Activated T-cell treated with anti-CD3 and anti-CD28 coated beads for 48 hours (primary cell): ENCODE measurements at regions not wholly inside any gene's neighbourhood (a gene's known extent, or its start where the extent isn't known, plus 50 kb on each side); places are given as distances from the start of the nearest gene placed in this dataset.
"Not testable (repeated sequence)": the region's sequence is repeated elsewhere in the genome, so short reads cannot be mapped to it uniquely, and the experiment has no call there.

Experiments
- DNase-seq: peaks from one replicate; pipeline ENCODE4 v3.0.0-alpha.2; 2020; ENCODE audit warnings: low read depth

GRCh38 chrY:10958122-10958521 is 1430.4 kb downstream of the TSPY10 start:
- not testable (repeated sequence) for DNase-seq

DNA sequence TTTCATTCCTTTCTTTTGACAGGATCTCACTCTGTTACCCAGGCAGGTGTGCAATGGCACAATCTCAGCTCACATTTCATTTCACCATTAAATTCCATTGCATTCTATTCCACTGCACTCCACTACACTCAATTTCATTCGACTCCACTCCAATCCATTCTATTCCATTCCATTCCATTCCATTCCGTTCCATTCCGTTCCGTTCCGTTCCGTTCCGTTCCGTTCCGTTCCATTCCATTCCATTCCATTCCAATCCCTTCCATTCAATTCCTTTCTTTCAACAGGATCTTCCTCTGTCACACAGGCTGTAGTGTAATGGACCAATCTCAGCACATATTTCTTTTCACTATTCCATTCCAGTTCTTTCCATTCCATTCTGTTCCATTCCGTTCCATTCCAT is 1445.7 kb downstream of the TSPY10 start:
- DNase-seq = no peak

DNA sequence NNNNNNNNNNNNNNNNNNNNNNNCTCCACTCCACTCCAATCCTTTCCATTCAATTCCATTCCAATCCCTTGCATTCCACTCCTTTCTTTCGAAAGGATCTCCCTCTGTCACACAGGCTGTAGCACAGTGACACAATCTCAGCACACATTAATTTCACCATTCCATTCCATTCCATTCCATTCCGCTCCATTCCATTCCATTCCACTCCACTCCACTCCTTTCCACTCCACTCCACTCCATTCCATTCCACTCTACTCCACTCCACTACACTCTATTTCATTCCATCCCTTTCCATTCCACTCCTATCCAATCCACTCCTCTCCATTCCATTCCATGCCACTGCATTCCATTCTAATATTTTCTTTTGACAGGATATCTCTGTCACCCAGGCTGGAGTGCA is 1459.0 kb downstream of the TSPY10 start:
- DNase-seq = no peak

- DNase-seq = no peak
Measured at GRCh38 chrY:10987626-10988025, 1459.9 kb downstream of the TSPY10 start.

GRCh38 chrY:10993955-10994354 is 1466.3 kb downstream of the TSPY10 start:
- no peak for DNase-seq

- DNase-seq = not testable (repeated sequence)
Measured at GRCh38 chrY:10999715-11000114, 1472.0 kb downstream of the TSPY10 start.

DNA sequence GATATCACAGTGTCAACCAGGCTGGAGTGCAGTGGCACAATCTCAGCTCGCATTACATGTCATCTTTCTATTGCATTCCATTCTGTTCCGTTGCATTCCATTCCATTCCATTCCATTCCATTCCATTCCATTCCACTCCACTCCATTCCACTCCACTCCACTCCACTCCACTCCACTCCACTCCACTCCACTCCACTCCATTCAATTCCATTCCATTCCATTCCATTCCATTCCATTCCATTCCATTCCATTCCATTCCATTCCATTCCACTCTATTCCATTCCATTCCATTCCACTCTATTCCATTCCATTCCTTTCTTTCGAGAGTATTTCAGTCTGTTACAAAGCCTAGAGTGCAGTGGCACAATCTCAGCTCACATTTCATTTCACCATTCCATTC is 1486.5 kb downstream of the TSPY10 start:
- not testable (repeated sequence) for DNase-seq

DNA sequence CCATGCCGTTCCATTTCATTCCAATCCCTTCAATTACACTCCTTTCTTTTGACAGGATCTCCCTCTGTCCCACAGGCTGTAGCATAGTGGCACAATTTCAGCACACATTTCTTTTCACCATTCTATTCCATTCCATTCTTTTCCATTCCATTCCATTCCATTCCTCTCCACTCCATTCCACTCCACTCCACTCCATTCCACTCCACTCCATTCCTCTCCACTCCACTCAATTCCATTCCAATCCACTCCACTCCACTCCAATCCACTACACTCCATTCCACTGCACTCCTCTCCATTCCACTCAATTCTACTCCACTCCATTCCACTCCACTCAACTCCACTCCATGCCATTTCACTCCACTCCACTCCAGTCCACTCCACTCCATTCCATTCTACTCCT is 1495.1 kb downstream of the TSPY10 start:
- DNase-seq = no peak

- no peak for DNase-seq
Measured at GRCh38 chrY:11044234-11044883, 1516.7 kb downstream of the TSPY10 start.

DNA sequence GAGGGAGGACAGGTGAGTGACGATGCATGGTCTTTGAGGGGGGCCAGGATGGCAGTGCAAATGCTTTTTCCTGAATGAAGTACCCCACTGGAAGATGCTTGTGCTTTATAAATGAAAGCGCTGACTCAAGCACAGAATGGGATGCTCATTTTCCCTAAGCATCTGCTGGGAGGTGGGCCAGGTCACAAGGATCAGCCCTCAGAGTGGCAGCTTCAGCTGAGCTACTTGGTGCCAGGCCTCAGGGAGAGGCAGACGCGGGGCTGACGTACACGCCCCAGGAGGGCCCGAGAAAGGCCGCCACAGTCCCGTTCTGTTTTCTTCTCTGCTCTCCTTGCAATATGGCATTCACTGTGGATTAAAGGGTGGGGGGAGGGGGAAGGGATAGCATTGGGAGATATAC is 1535.8 kb downstream of the TSPY10 start:
- no peak for DNase-seq

GRCh38 chrY:11063960-11064359 is 1536.3 kb downstream of the TSPY10 start:
- no peak for DNase-seq

DNA sequence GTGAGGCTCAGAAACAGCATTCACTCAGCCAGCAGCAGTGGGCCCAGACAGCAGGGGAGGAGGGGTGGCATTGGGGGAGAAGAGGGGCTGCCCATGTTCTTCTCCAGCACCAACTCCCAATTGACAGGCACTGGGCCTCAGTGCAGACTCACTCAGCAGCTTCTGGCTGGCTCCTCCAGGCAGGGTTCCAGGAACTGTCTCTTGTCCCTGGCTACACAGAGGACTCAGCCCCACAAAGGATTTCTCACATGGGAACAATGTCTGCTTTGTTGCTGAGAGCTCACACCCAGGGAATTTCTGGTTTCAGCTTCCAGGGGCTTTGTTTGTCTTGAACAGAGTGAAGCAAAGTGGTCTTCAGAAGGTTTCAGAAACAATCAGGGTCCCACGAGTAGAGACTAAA is 1536.7 kb downstream of the TSPY10 start:
- no peak for DNase-seq

DNA sequence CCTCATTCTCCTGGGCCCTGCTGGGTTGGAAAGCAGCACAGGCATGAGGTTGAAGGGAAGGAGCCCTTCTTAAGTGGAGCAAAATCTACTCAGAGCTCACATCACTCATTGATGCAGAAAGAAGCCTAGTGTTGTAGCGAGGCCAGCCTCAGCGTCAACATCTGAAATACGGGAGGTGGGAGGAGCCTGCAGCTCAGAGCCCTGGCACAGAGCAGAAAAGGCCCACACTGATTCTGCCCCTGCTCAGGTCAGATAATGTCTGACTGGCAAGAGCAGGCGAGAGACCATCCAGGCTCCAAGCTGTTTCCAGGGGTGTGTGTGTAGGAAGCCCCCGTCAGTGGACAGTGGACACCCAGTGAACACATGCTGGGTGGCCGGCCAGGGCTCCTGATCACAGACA is 1541.6 kb downstream of the TSPY10 start:
- DNase-seq = no peak

DNA sequence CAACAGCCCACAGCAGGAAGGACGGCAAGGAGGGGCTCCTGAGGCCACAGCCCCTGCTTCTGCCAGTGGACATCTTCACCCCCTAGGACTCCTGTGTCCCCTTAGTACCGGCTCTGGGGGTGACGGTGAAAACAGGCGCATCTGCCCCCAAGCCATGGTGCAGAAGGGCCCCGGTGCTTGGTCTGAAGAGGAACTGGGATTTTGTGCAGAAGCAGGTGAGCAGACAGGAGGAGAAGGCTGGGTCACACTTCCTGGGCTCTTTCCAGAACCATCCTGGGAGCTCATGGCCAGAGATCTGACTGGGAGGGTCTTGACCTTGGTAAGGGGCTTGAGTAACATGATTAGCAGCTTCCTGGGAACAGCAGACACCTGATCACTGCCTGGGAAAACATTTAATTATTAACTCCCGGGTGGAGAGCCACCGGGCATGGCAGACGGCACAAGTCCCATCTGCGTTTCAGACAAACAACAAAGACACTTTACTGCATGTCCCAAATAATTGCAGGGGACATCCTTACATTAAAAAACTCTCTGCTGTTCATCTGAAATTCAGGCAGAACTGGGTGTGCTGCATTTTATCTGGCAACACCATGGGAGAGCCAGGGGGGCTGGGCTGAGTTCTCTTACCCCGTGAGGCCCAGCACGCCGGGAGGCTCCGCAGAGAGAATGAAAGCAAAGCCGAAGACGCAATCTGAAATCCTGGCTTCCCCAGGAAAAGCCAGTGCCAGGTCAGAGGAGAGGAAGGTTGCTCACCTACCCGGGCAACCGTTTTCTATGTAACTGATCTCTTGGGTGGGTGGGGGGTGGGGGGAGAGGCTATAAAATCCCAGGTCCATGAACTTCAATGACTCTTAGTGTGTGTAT is 1542.8 kb downstream of the TSPY10 start:
- DNase-seq = no peak

DNA sequence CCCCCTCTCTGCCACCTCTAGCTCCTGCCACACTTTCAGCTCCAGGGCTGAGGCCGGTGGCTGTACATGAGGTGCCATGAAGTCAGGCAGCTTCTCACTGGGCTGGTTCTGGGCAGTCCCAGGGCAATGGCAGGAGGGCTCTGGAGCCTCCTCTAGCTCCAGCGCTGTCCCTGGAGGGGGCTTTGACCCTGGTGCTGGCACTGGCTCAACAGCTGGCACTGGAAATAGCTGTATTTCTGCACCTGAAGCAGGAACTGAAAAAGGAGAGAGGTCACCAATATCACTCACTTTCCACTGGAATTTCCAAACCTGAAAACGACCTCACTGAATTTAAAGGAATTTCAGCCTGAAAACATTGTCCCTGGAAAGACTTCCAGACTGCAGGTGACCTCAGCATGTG is 1558.1 kb downstream of the TSPY10 start:
- DNase-seq = not testable (repeated sequence)

DNA sequence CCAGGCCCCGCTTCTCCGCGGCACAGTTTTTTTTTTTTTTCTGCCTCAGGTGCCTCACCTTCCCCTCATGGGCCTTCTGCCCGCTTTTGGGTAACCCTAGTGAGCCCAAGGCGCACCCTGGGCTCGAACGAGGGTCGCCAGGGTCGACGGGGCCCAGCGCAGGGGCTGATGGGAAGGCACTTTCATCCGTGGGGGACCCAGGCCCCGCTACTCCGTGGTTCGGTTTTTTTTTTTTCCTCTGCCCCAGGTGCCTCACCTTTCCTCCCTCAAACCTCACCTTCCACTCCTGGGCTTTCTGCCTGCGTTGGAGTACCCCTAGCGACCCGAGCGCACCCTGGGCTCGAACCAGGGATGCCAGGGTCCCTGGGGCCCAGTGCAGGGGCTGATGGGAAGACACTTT is 1569.8 kb downstream of the TSPY10 start:
- DNase-seq = not testable (repeated sequence)

DNA sequence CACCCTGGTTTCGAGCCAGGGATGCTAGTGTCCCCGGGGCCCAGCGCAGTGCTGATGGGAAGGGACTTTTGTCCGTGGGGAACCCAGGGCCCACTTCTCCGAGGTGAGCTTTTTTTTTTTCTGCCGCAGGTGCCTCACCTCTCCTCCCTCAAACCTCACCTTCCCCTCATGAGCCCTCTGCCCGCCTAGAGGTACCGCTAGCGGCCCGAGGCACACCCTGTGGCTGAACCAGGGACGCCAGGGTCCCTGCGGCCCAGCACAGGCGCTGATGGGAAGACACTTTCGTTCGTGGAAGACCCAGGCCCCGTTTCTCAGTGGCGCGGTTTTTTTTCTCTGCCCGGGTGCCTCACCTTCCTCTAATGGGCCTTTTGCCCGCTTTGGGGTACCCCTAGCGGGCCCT is 1570.7 kb downstream of the TSPY10 start:
- not testable (repeated sequence) for DNase-seq

DNA sequence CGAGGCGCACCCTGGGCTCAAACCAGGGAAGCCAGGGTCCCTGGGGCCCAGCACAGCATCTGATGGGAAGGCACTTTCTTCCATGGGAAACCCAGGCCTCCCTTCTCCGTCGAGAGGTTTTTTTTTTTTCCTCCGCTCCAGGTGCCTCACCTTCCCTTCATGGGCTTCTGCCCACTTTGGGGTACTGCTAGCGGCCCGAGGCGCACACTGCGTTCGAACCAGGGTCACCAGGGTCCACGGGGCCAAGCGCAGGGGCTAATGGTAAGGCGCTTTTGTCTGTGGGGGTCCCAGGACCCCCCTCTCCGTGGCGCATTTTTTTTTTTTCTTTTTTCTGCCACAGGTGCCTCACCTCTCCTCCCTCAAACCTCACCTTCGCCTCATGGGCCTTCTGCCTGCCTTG is 1571.3 kb downstream of the TSPY10 start:
- no peak for DNase-seq

GRCh38 chrY:11100472-11100871 is 1572.8 kb downstream of the TSPY10 start:
- not testable (repeated sequence) for DNase-seq

DNA sequence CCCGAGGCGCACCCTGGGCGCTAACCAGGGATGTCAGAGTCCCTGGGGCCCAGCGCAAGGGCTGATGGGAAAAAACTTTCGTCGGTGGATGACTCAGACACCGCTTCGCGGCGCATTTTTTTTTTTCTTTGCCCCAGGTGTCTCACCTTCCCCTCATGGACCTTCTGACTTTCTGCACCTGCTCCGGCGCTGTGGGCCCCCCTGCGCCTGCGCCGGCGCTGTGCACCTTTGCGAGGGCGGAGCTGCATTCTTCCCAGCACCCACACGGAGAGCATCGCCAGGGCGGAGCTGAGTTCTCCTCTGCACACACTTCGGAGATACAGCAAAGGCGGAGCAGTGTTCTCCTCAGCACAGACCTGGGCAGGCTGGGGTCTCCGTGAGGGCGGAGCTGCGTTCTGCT is 1575.3 kb downstream of the TSPY10 start:
- DNase-seq = not testable (repeated sequence)

- DNase-seq = not testable (repeated sequence)
Measured at GRCh38 chrY:11107127-11107918, 1579.6 kb downstream of the TSPY10 start.

DNA sequence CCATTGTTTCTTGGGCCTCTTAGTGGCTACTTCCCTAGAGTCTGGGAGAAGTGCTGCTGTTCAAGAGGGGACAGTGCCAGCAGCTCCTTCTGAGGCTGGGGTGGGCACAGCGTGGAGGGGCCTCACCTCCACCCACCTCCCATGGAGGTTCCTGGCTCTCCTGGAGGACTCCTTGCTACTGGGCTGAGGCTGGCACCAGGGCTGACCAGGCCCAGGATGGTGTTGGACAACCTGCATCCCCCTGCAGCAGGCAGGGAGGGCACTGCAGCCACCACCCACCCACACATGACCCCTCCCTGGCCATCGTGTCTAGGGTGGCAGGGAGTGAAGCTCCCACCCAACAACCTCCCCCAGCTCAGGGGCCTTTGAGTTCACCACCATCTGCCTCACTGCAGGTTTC is 1549.3 kb upstream of the USP9Y start:
- DNase-seq = not testable (repeated sequence)

DNA sequence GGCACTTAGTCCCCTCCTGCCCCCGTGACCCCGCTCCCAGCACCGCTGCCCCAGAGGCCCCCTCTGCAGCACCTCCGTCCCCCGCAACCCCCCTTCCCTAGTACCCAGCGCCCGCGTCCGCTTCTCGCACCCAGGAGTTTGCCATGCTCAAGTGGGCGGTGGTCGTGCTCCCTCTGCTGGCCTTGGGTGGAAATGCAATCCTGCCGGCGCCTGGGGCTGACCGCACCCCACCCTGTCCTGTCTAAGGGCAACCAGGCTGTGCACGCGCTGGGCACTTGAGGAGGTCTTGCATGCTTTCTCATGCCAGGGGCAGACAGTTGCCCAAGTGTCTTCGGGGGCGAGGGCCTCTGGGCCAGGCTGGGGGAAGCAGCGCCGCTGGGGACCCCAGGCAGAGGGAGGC is 1544.9 kb upstream of the USP9Y start:
- DNase-seq = not testable (repeated sequence)
